T1000 (cell line): ENCODE measurements at regions not wholly inside any gene's neighbourhood (a gene's known extent, or its start where the extent isn't known, plus 50 kb on each side); places are given as distances from the start of the nearest gene placed in this dataset.
"Not testable (repeated sequence)": the region's sequence is repeated elsewhere in the genome, so short reads cannot be mapped to it uniquely, and the experiment has no call there.

ENCODE experiments used
- DNase-seq: peaks from one replicate; lab custom pipeline; 2025; ENCODE audit warnings: mixed read lengths; lab: John Stamatoyannopoulos, UW

DNA sequence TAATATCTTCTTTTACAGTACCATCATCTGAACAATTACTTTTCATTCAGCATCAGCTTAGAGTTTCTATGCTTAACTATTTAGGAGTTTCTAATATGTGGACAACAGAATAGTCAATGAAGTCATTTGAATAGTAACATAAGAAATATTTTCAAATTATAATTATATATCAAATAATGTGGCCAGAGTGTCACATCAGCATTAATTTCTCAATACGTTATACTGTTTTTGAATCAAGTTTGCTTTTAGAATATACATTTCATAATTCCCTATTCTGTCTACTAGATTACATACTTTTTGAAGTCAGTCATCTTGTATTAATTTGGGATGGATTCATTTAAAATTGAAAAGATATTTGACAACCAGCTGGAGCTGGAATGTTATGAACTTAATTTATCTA lies 677.4 kb upstream of the PABPC4L start:
- no peak for DNase-seq

DNA sequence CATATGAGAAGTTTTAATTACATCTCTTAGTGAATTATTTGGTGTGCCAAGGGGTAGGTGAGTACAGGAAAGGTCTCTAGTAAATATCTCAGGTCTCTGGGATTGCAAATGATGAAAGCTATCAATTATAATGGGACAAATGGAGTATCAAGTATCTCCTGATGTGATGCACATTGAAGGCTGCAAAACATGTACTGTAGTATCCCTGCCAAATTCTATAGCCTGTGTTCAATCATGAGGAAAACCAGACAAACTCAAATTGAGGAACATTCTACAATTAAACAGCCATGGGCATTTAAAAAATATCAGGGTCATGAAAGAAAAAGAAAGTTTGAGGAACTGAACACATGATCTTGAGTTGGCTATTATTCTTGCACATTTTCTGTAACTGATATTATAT lies 665.4 kb upstream of the PABPC4L start:
- DNase-seq, result no peak

DNA sequence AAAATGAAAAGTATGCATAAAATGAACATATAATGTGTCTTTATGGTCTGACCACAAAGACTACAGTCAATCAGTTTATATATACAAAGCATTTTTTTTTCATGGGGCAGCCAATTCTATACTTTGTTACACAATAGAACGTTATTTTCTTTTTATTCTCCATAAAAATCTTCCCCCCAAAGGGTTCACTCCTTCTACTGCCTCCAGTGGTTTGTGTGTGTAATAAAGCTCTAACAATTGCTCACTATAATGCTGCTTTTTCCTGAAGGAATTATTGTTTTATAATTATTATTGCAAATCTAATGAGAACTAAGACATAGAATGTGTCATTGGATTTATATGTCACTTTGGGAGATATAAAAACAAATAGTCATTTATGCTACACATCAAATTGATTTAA lies 664.1 kb upstream of the PABPC4L start:
- no peak for DNase-seq

DNA sequence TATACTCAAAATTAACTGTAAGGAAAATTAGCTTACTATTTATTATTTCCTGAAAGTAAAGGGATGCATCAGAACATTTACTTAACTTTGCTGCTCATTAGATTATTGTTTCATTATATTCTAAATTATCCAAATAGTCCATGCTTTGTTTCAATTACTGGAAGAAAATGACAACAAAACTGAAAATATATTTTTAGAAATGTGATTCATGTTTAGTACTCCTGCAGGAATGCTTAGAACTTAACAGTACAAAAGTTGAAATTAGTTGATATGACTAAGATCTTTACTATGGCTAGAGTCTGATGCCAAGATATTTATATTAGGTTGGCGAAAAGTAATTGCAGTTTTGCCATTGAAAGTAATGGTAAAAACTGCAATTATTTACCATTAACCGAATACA lies 660.5 kb upstream of the PABPC4L start:
- DNase-seq, result no peak

DNA sequence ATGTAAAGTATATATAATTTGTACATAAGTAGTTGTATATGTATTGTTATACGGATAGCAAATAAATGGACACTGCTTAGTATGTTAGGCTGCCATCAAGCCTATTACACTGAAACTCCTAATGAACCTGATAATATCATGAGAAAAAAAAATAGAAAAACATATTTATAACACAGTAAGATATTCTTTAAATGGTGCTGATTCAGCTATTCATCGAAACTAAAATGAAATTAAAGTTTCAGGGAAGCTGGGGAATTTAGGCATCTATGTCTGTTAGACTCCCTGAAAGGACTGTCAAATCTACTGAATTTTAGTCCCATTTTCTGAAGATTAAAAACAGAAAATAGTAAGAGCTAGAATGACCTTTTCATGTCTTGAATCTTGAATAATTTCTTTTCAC lies 647.1 kb upstream of the PABPC4L start:
- DNase-seq, result no peak

DNA sequence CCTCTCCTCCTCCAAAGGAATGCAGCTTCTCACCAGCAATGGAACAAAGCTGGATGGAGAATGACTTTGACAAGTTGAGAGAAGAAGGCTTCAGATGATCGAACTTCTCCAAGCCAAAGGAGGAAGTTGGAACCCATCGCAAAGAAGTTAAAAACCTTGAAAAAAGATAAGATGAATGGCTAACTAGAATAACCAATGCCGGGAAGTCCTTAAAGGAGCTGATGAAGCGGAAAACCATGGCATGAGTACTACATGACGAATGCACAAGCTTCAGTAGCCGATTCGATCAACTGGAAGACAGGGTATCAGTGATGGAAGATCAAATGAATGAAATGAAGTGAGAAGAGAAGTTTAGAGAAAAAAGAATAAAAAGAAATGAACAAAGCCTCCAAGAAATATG lies 629.2 kb upstream of the PABPC4L start:
- not testable (repeated sequence) for DNase-seq

DNA sequence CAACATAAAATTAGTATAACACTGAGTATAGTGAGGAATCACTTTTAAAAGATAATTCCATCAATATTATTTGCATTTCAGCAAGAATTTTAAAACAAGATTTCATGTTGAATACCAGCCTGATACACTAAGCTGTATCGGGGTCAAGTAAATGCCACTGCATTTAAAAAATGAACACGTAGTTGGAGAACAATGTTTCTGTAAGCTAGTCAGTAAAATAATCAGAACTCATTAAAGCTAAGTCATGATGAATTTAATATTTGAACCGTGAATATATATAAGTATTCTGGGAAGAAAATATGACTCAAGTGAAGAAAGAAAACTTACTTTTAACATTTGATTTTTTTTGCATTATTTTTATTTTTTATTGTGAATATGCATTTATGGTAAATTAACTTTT lies 611.0 kb upstream of the PABPC4L start:
- DNase-seq, result no peak

DNA sequence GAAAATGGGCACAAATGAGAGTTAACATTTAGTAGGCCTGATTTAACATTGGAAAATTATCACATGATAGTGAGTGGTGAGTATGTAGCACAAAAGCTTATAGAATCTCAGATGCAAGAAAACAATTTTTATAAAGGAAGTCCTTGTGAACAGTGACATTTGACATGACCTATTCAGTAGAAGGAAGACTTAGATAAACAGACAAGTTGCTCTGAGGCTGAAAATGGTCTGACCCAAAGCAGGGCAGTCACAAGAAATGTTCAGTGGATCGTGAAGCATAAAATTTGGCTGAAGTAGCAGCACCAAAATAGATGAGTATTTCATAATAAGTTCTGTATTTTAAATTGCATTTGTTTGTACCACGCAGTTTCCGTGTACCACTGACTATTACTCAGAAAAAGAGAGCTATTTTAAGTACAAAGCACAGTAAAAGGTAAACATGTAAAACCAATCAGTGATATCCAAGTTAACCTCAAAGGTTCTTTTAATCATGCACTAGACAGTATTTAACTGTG lies 605.7 kb upstream of the PABPC4L start:
- DNase-seq, result no peak

DNA sequence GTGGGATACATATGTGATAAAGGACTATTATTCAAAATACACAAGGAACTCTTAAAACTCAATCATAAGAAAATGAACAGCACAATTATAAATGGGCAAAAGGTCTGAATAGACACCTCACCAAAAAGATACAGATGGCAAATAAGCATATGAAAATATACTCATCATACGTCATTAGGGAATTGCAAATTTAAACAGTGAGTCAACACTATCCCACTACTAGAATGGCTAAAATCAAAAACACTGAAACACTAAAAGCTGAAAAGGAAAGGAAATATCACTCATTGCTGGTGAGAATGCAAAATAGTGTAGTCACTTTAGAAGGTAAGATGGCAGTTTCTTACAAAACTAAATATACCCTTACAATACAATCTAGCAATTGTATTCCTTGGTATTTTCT lies 597.0 kb upstream of the PABPC4L start:
- no peak for DNase-seq

DNA sequence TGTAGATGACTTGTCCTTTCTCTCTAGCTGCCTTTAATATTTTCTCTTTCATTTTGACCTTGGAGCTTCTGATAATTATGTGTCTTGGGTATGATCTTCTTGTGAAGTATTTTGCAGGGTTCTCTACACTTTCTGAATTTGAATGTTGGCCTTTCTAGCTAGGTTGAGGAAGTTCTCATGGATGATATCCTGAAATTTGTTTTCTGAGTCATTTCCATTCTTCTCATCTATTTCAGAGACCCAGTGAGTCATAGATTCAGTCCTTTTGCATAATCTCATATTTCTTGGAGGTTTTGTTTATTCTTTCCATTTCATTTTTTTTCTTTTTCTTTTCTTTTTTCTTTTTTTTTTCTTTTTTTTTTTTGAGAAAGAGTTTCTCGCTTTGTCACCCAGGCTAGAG lies 585.7 kb upstream of the PABPC4L start:
- no peak for DNase-seq

DNA sequence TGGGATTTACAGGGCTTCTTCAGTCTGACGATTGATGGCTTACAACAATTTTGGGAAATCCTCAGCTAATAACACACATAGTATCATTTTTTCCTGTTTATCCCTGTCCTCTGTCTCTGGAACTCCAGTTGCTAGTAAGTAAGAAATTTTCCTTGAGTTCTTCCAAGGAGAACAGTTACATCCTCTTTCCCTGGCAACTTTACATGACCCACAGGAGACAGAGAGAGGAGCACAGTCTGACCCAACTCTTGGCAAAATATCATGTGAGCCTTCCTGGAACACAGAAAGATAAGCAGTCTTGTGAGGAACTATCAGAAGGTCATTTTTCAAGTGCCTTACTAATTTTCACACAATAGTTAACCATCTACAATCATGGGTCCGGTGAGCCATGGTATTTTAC lies 578.7 kb upstream of the PABPC4L start:
- no peak for DNase-seq

DNA sequence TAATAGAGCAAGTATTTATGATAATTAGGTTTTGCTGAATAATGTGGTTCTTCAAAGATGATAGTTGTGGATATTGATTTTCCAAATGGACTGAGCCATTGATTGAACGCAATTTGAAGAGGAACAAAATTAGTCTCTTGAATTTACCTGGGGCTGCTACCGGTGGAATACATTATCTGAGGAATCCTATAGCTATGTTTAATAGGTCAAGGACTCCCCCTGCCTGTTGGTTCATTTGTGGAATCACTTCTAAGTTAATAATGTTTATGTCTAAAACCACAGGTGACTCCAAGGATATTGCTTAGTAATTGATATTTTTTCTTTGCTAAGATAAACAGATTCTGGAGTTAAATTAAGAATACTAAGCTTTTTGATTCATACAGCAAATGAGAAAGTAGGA lies 576.0 kb upstream of the PABPC4L start:
- no peak for DNase-seq

DNA sequence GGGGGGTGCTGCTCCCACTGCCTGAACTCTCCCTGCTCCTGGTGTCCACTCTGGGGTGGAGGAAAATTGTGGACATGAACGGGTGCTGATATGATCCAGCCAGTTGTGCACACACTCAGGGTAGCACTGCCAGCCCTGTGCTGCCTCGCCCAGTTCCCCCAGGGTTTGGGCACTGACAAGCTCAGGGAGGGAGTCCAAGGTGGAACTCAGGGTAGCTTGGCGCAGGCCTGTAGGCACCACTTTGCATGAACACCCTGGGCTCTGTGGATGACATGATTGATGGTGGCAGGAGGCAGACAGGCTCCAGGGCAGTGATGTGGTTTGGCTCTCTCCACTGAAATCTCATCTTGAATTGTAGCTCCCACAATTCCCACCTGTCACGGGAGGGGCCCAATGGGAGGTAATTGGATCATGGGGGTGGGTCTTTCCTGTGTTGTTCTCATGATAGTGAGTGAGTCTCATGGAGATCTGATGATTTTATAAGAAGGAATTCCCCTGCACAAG lies 572.0 kb upstream of the PABPC4L start:
- DNase-seq, result no peak

DNA sequence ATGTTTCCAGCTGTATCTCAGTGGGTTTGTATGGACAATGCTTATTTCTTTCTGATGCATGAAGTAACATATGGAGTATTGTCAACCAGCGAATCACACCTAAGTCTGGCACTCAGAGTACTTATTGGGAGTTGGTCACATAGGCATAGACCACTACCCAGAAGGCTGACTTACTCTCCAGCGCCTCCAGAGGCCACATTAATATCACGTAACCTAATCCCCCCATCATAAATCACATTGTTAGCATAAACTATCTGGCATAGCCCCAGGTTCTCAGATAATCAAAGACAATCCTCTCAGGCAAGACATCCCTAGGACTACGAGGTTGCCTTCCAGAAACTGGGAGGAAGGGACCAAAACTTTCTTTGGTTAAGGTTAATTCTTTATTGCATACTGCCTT lies 560.5 kb upstream of the PABPC4L start:
- DNase-seq, result no peak

DNA sequence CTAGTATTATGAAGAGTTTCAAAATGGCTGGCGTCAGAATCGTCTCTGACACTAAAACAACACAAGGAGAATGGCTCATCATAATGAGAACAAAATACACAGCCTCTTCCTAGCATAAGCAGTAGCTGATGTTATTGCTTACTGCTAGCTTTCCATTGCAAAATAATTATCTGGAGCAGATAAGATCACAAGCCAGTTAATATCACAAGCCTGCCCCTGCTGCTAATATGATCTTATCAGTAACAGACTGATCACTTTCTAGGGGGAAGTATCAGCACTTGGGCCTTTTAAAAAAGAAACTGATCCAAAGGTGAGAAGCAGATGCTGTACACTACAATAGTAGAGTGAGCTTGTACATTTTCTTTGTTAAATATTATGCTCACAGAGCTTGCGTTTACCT lies 554.8 kb upstream of the PABPC4L start:
- no peak for DNase-seq

DNA sequence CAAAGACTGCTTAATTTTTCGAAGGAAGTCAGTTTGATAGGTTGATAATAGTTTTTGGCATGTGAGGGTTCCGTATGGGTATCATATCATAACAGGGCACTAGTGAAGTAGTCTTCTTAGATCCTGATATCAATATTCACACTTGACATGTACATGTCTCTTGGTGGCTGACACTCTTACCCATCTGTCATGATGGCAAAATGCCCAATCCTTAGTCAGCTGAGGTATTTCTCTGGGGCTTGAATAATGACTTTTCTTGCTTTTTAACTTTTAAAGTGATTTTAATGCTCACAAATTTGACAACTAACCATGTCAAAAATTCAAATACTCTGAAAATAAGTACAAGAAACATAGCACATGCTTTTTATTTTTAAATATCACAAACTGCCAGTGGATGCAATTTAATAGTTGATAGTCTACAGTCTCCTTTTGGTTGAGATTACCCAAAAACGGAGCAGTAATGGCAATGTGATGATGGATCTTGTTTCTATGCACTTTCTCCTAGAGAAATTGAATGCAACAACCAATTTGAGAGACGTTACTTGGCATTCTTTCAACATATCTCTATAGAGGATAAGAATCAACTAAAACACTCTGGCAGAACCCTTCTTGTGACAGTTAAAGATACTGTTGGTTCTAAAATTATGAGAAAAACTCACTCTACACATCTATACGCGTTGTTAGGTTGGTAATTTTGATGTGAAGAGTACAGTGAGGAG lies 552.9 kb upstream of the PABPC4L start:
- no peak for DNase-seq

DNA sequence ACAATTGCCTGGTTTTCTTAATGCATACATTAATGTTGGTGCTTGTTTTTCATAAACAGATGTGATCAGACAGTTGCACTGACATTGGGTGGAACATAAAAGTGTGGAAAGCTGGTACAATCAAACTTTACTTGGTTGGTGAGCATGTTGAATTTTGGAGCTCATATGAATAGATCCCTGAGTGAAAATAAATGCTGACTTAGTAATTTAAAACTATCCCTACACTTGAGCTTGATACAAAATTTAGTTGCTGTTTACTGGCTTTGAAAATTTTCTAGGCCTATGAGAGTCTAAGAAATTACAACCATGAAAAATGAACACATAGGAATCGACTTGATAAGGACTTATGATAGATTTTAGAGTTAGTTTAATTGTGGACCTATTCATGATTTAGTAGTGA lies 551.8 kb upstream of the PABPC4L start:
- no peak for DNase-seq

DNA sequence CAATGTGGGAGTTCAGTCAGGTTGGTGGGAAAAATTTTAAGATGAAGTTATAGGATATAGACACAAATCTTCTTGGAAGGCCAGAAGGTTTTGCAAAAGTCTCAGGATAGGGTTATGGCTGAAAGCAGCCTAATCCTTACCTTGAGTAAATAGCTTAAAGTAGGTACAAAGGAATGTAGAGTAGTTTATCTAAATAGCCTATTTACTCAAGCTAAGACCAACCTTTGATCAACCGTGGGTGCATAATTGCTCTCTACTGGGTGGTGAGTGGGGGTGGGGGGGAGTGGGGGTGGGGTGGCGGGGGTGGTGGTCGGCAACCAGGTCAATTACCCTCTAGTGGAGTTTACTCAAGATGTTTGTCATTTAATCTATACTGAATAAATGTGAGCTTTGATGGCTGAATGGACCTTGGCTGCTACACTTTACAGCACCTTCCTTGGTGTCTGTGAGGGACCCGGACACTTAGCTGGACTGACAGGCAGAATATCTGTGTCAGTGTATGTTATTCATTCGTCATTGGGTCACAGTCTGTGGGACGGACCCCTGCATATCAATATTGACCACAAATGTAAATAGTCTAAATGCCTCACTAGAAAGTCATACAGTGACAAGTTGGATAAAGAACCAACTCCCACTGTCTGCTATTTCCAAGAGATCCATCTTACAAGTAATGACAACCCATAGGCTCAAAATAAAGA lies 545.7 kb upstream of the PABPC4L start:
- DNase-seq, result no peak

DNA sequence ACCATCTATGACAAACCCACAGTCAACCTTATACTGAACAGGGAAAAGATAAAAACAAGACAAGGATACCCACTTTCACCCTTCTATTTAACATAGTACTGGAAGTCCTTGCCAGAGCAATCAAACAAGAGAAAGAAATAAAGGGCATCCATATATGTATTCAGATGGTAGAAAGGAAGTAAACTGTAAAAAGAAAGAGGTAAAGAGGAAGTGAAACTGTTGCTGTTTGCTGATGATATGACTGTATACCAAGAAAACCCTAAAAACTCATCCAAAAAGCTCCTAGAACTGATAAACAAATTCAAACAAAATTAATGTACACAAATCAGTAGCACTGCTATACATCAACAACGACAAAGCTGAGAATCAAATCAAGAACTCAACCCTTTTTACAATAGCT lies 538.7 kb upstream of the PABPC4L start:
- no peak for DNase-seq

DNA sequence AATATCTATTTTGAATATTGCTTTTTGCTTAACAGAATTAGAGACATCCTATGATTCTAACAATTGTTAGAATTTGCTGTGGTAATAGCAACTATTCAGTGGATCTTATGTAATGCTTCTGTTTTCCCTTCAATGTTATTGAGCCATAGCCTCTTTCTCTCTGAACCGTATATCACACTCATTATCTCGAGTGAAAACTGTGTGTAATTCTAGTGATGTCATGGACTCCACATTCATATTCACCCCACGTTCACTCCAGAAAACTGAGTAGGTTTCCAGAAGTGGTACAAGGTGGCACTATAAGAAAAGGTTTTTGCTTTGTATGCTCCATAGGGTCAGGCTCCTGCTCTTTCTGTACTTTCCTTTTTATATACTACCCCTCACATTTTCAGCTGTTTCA lies 534.3 kb upstream of the PABPC4L start:
- no peak for DNase-seq

DNA sequence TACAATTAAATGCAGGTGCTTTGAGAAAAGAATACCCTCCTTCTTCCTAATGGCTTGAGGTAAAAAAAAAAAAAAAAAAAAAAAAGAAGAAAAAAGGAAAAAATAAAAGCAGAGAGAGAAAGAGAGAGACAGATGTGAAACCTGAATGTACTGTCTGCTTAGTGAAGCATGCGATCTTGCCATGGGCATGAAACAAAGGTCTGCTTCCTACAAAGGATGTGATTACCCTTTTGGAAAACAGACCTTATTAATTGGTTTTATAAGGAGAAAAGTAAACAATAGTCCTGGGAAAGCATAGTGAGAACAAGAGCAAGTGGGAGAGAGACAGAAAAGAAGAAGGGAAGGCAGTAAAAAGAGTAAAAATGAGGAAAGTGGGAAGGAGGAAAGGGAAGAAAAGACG lies 526.1 kb upstream of the PABPC4L start:
- no peak for DNase-seq

DNA sequence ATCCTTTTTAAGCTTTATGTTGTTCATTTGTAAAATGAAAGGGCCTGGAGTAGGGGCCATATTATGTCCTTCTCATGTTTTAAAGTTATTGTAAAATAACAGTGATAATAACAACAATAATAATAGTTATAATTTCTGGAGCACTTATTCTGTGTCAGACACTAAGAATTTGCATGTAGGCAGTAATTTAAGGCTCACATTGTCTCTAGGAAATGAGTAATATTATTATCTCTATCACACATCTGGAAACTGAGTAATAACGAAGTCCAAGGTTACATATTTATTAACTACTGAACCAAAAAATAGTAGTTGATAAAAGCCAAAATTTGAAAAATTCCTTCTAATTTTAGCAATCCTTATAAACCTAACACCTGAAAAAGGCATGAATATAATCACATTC lies 520.7 kb upstream of the PABPC4L start:
- DNase-seq, result no peak

DNA sequence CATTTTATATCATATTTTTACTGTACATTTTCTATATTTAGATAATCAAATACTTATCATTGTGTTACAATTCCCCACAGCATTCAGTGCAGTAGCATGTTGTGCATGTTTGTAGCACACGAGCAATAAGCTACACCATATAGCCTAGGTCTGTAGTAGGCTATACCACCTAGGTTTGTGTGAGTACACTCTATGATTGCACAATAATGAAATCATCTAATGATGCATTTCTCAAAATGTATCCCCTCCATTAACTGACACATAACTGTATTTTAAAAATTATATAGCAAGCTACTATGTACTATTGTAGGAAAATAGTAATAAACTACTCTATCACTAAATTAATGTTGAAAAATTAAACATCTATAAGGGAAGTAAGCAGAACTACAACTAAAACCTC lies 518.4 kb upstream of the PABPC4L start:
- DNase-seq, result no peak

DNA sequence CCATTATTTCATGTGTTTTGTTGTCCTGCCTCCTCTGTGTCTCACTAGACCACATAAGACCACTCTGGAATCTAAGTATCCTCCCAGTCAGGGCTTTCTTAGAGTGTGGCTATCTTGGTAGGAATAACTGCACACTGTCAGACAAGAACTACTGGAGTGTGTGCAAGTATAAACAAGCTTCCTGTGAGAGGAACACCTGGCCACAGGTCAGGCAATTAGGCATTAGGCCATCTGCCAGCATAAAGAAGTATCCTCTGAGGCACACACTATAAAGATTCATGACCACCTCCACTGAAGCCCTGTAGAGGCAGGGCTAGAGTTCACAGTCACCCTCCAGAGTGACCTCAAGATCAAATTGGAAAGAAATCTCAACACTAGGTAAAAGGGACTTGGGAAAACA lies 507.0 kb upstream of the PABPC4L start:
- DNase-seq, result no peak
